ENCODE measurements at regions not wholly inside any gene's neighbourhood (a gene's known extent, or its start where the extent isn't known, plus 50 kb on each side); places are given as distances from the start of the nearest gene placed in this dataset.
A peak's percentile ranks its signal among the peaks of the same experiment; 100 is the strongest.

GRCh38 chr3:30508339-30508738 is 98.1 kb upstream of the TGFBR2 start:
- TF ChIP-seq CTCF (IDR thresholded peaks at IDR 0.05; ENCODE audit: low read depth, low read length, missing control alignments), result no peak
- no peak for DNase-seq
- no peaks in the 10 kb centered on the region for H3K27me3 ChIP-seq (replicated peaks)
- H3K27ac ChIP-seq, result no peak overlapping the region
- in situ Hi-C loops (cut with HindIII; ENCODE audit: low pct_ligation_motif_present, low sequenced_read_pairs), result no loop called here
- H3K36me3 ChIP-seq (replicated peaks), result no peaks in the 10 kb centered on the region
- no peak overlapping the region for H3K4me3 ChIP-seq (ENCODE audit: low read depth, low read length)

- H3K27ac ChIP-seq, result peak overlapping the region; percentile 82
- no peak overlapping the region for H3K4me3 ChIP-seq (ENCODE audit: low read depth, low read length)
- no peak for TF ChIP-seq CTCF (IDR thresholded peaks at IDR 0.05; ENCODE audit: low read depth, low read length, missing control alignments)
- H3K36me3 ChIP-seq (replicated peaks), result no peaks in the 10 kb centered on the region
- in situ Hi-C loops (cut with HindIII; ENCODE audit: low pct_ligation_motif_present, low sequenced_read_pairs), result no loop called here
- DNase-seq, result peak; percentile 71
- H3K27me3 ChIP-seq (replicated peaks), result no peaks in the 10 kb centered on the region
Measured at GRCh38 chr3:30510596-30510995, 95.8 kb upstream of the TGFBR2 start.

GRCh38 chr3:30511524-30512251 is 94.7 kb upstream of the TGFBR2 start:
- Histone ChIP-seq H3K27me3 (replicated peaks) (no peaks in the 10 kb centered on the region), H3K4me3 (ENCODE audit: low read depth, low read length) (no peak overlapping the region), H3K27ac (peak overlapping the region; percentile 82), H3K36me3 (replicated peaks) (no peaks in the 10 kb centered on the region)
- in situ Hi-C loops (cut with HindIII; ENCODE audit: low pct_ligation_motif_present, low sequenced_read_pairs), result no loop called here
- peak; percentile 94 for DNase-seq
- no peak for TF ChIP-seq CTCF (IDR thresholded peaks at IDR 0.05; ENCODE audit: low read depth, low read length, missing control alignments)

GRCh38 chr3:30512576-30512975 is 93.8 kb upstream of the TGFBR2 start:
- TF ChIP-seq CTCF (IDR thresholded peaks at IDR 0.05; ENCODE audit: low read depth, low read length, missing control alignments), result no peak
- no peaks in the 10 kb centered on the region for H3K36me3 ChIP-seq (replicated peaks)
- DNase-seq, result no peak
- H3K27me3 ChIP-seq (replicated peaks), result no peaks in the 10 kb centered on the region
- in situ Hi-C loops (cut with HindIII; ENCODE audit: low pct_ligation_motif_present, low sequenced_read_pairs), result no loop called here
- H3K4me3 ChIP-seq (ENCODE audit: low read depth, low read length), result no peak overlapping the region
- peak overlapping the region; percentile 82 for H3K27ac ChIP-seq

GRCh38 chr3:30513374-30514152 is 92.8 kb upstream of the TGFBR2 start:
- no peaks in the 10 kb centered on the region for H3K27me3 ChIP-seq (replicated peaks)
- H3K4me3 ChIP-seq (ENCODE audit: low read depth, low read length), result no peak overlapping the region
- in situ Hi-C loops (cut with HindIII; ENCODE audit: low pct_ligation_motif_present, low sequenced_read_pairs), result no loop called here
- no peak overlapping the region for H3K27ac ChIP-seq
- TF ChIP-seq CTCF (IDR thresholded peaks at IDR 0.05; ENCODE audit: low read depth, low read length, missing control alignments), result no peak
- DNase-seq, result no peak
- no peaks in the 10 kb centered on the region for H3K36me3 ChIP-seq (replicated peaks)
